VCaP (cell line): ENCODE measurements at regions not wholly inside any gene's neighbourhood (a gene's known extent, or its start where the extent isn't known, plus 50 kb on each side); places are given as distances from the start of the nearest gene placed in this dataset.

ENCODE experiments used
- H3K27ac ChIP-seq: fragments of 450-650 bp; 2 replicates; pipeline ENCODE4 v1.5.1; 2017
- TF ChIP-seq, protein P1 (sequence below): fragments of 450-650 bp; conservative IDR thresholded peaks from 2 replicates; pipeline ENCODE4 v1.5.1; 2017; ENCODE audit warnings: mild to moderate bottlenecking, moderate library complexity

DNA sequence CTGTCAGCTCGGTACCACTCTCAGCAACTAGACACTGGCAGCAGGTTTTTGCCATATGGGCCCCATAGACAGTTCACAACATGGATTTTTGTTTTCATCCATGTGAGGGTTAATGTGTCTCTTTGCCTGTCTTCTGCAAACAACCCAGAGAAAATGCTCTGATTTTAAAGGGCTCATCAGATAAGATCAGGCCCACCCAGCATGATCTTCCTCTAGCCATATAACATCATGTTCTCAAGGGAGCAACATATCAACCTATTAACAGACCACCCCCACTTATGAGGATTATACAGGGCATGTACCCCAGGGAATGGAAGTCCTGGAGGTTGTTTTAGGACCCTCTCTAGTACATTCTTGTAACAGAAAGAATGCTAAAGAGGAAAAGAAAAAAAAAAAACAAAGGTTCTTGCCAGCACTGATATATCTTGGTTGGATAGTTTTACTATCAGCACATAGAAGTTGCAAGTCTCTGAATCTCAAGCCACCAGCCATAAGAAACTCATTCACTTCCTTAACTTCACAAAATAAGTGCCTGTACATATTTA is 1015.1 kb downstream of the TLE4 start:
- H3K27ac ChIP-seq, result no peak overlapping the region
- TF ChIP-seq, protein P1, sequence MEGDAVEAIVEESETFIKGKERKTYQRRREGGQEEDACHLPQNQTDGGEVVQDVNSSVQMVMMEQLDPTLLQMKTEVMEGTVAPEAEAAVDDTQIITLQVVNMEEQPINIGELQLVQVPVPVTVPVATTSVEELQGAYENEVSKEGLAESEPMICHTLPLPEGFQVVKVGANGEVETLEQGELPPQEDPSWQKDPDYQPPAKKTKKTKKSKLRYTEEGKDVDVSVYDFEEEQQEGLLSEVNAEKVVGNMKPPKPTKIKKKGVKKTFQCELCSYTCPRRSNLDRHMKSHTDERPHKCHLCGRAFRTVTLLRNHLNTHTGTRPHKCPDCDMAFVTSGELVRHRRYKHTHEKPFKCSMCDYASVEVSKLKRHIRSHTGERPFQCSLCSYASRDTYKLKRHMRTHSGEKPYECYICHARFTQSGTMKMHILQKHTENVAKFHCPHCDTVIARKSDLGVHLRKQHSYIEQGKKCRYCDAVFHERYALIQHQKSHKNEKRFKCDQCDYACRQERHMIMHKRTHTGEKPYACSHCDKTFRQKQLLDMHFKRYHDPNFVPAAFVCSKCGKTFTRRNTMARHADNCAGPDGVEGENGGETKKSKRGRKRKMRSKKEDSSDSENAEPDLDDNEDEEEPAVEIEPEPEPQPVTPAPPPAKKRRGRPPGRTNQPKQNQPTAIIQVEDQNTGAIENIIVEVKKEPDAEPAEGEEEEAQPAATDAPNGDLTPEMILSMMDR, result no peak

DNA sequence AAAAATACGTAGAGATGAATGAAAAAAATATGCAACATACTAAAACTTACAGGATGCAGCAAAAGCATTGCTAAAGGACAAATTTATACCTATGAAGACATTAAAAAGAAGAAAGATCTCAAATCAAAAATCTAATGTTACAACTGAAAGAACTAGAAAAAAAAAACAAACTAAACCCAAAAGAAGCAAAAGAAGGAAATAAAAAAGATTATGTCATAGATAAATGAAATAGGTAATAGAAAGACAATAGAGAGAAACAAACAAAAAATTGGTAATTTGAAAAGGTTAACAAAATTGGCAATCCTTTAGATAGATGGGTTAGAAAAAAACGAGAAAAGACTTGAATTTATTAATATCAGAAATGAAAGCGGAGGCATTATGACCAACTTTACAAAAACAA is 1000.2 kb downstream of the TLE4 start:
- H3K27ac ChIP-seq, result no peak overlapping the region
- TF ChIP-seq, protein P1, result no peak

DNA sequence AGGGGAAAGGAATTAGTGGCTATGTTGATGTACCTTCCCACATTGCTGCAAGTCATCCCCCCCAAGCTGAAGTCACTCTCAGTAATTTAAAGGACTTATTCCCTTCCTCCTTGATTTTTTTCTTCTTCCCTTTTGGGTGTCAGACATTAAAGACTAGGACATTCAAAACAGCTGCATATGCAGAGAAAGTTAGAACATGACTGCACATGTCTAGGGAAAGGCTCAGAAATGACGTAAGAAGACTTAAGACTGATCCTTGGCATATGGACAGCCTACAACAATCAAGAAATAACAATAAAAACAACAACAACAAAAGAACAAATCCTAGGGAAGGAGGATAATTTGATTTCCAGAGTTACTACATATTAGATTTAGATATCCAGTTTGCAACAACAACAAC is 997.5 kb downstream of the TLE4 start:
- no peak overlapping the region for H3K27ac ChIP-seq
- TF ChIP-seq, protein P1, result no peak

DNA sequence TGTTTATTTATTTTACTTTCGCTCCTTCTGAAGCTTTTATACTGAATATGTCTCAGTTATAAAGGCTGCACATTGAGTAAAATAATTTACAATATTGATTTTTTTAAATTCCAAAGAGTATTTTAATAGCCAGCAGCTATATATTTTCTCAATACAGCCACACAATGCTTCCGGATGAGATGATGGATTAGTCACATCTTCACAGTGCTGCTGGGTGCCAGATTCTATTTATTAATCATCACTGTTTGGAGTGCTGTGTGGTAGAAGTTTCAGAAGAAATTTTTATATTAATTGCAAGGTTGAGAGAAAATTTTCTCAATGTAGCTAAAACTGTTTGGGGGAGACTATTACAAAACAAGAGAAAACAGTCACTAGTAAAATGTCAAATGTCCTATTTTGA is 989.8 kb downstream of the TLE4 start:
- no peak overlapping the region for H3K27ac ChIP-seq
- TF ChIP-seq, protein P1, result no peak

DNA sequence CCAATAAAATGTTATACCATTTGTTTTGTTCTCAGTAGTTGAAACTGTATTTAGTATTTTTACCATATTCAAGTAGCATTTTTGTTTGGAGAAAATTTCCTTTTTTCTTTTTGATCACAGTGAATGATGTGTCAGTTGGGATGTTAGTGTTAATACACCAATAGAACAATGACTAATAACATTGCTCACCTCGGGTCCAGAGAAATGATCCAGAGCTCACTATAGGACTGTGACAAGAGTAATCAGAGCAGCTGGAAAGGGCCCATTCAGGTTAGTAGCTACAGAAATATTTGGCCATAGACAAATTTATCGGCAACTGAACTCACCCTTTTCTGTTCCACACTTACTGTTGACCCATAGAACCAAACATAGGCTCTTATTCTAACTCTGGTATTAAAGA is 989.2 kb downstream of the TLE4 start:
- no peak overlapping the region for H3K27ac ChIP-seq

DNA sequence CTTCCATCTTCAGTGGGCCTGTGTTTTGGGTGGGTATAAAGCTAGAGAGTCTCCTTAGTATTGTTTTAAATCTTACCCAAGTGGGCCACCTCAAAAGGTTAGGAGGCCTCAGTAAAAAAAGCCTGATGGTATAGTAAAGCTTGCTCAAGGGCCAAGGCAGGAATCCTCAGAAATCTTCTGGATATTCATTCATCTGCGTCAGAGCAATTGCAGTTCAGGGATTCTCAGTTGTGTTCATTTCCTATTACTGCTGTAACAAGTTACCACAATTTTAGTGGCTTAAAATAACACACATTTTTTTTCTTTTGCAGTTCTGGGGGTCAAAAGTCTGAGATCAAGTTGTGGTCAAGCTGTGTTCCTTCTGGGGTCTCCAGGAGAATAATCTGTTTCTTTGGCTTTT is 985.5 kb downstream of the TLE4 start:
- H3K27ac ChIP-seq, result no peak overlapping the region
- TF ChIP-seq, protein P1, result no peak

More for the DNA sequence above, 989.2 kb downstream of the TLE4 start:
- TF ChIP-seq, protein P1, result no peak

DNA sequence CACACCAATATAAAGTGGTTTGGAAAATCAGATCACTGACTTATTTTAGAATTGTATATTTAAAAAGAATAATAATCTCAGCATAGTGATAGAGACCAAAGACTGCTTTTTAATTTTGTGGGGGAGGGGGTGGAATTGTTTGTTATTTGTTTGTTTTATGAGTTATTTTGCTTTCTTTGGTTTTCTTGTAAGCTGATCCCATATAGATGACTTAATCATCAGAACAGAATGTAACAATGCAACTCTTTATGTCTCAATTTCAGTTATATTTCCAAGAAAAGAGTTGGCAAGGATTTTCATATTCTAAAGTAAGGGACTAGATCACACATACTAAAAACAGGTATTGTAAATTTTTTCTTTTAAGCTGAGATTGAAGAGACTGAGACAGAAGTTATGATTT is 984.9 kb downstream of the TLE4 start:
- H3K27ac ChIP-seq, result no peak overlapping the region
- TF ChIP-seq, protein P1, result no peak
